GM23338 (cell line): ENCODE measurements at regions not wholly inside any gene's neighbourhood (a gene's known extent, or its start where the extent isn't known, plus 50 kb on each side); places are given as distances from the start of the nearest gene placed in this dataset.

Source experiments
- ATAC-seq: fragments of 200-7000 bp; cut with Tn5 transposase; 3 replicates; pipeline ENCODE4 v1.9.1; 2020
- DNase-seq: peaks from one replicate; pipeline ENCODE4 v3.0.0-alpha.2; 2015; ENCODE audit warnings: low spot score
- H2AFZ ChIP-seq: fragments of 200-600 bp; sonication (generic); 2 replicates; pipeline ENCODE4 v1.8.0; 2016; ENCODE audit warnings: antibody characterized with exemption, mild to moderate bottlenecking, moderate library complexity
- H3F3A ChIP-seq: fragments of 200-600 bp; sonication (generic); replicated peaks from 2 replicates; pipeline ENCODE4 v1.8.0; 2017; ENCODE audit warnings: antibody characterized with exemption, mixed run types, low read depth
- H3K27ac ChIP-seq: fragments of 200-600 bp; sonication (generic); 2 replicates; pipeline ENCODE4 v1.6.1; 2016; ENCODE audit warnings: low read depth
- H3K27me3 ChIP-seq: fragments of 200-600 bp; sonication (generic); 2 replicates; pipeline ENCODE4 v1.8.0; 2016; ENCODE audit warnings: mild to moderate bottlenecking, mixed run types, moderate library complexity; ENCODE audit not compliant: insufficient read depth
- H3K36me3 ChIP-seq: fragments of 200-600 bp; sonication (generic); 2 replicates; pipeline ENCODE4 v1.8.0; 2016; ENCODE audit warnings: mild to moderate bottlenecking; ENCODE audit not compliant: insufficient read depth
- H3K4me1 ChIP-seq: fragments of 200-600 bp; sonication (generic); 2 replicates; pipeline ENCODE4 v1.8.0; 2016; ENCODE audit warnings: mild to moderate bottlenecking, moderate library complexity; ENCODE audit not compliant: insufficient read depth
- H3K4me2 ChIP-seq: fragments of 200-600 bp; sonication (generic); 2 replicates; pipeline ENCODE4 v1.7.1; 2017; ENCODE audit warnings: mixed run types
- H3K4me3 ChIP-seq: fragments of 200-600 bp; sonication (generic); 2 replicates; pipeline ENCODE4 v1.6.1; 2016; ENCODE audit warnings: mixed run types
- H3K79me2 ChIP-seq: fragments of 200-600 bp; sonication (generic); replicated peaks from 2 replicates; pipeline ENCODE4 v1.8.0; 2017; ENCODE audit warnings: mild to moderate bottlenecking; ENCODE audit not compliant: insufficient read depth
- H3K9me2 ChIP-seq: fragments of 200-600 bp; sonication (generic); 2 replicates; pipeline ENCODE4 v1.8.0; 2017; ENCODE audit not compliant: insufficient read depth
- H4K20me1 ChIP-seq: fragments of 200-600 bp; sonication (generic); replicated peaks from 2 replicates; pipeline ENCODE4 v1.8.0; 2017; ENCODE audit warnings: mild to moderate bottlenecking; ENCODE audit not compliant: insufficient read depth
- H3K27ac Mint-ChIP-seq: 2 replicates; pipeline ENCODE4 v1.8.0; 2020; ENCODE audit warnings: inconsistent platforms, mild to moderate bottlenecking, moderate library complexity, mixed read lengths
- H3K27me3 Mint-ChIP-seq: 3 replicates; pipeline ENCODE4 v1.8.0; 2022; ENCODE audit warnings: low read depth, mild to moderate bottlenecking, moderate library complexity, mixed read lengths, inconsistent platforms; ENCODE audit not compliant: insufficient read depth, poor library complexity
- H3K36me3 Mint-ChIP-seq: 3 replicates; pipeline ENCODE4 v1.8.0; 2021; ENCODE audit warnings: low read depth, mild to moderate bottlenecking, inconsistent platforms, moderate library complexity, mixed read lengths
- H3K4me1 Mint-ChIP-seq: 3 replicates; pipeline ENCODE4 v1.8.0; 2020; ENCODE audit warnings: mild to moderate bottlenecking, inconsistent platforms, mixed read lengths
- H3K4me3 Mint-ChIP-seq: 3 replicates; pipeline ENCODE4 v1.8.0; 2021; ENCODE audit warnings: moderate library complexity, mild to moderate bottlenecking, inconsistent platforms, mixed read lengths
- H3K9me3 Mint-ChIP-seq: 3 replicates; pipeline ENCODE4 v1.8.0; 2020; ENCODE audit warnings: moderate library complexity, mild to moderate bottlenecking, inconsistent platforms, mixed read lengths
- CREB1 ChIP-seq: fragments of 250-450 bp; sonication (Bioruptor Pico); IDR thresholded peaks from 2 replicates; pipeline ENCODE4 v1.5.0; 2020; ENCODE audit warnings: low read depth, mild to moderate bottlenecking, moderate library complexity
- ETS1 ChIP-seq: IDR thresholded peaks from 2 replicates; pipeline ENCODE4 v1.6.1; 2016; ENCODE audit warnings: antibody characterized with exemption
- EZH2 ChIP-seq: fragments of 200-600 bp; sonication (generic); IDR thresholded peaks from one replicate; pipeline ENCODE4 v1.8.0; 2017; ENCODE audit warnings: antibody characterized with exemption, mild to moderate bottlenecking, low read depth; ENCODE audit not compliant: unreplicated experiment
- EZH2phosphoT487 ChIP-seq: fragments of 200-600 bp; sonication (generic); IDR thresholded peaks from one replicate; pipeline ENCODE4 v1.8.1; 2018; ENCODE audit warnings: antibody characterized with exemption; ENCODE audit not compliant: unreplicated experiment
- JUNB ChIP-seq: IDR thresholded peaks from one replicate; pipeline ENCODE4 v1.6.1; 2016; ENCODE audit warnings: antibody characterized with exemption; ENCODE audit not compliant: unreplicated experiment
- NANOG ChIP-seq: IDR thresholded peaks from 2 replicates; pipeline ENCODE4 v1.6.1; 2016; ENCODE audit warnings: antibody characterized with exemption, borderline replicate concordance
- POLR2AphosphoS5 ChIP-seq: IDR thresholded peaks from 2 replicates; pipeline ENCODE4 v1.6.1; 2016; ENCODE audit warnings: antibody characterized with exemption, low read depth
- REST ChIP-seq: IDR thresholded peaks from one replicate; pipeline ENCODE4 v1.6.1; 2018; ENCODE audit warnings: antibody characterized with exemption; ENCODE audit not compliant: unreplicated experiment
- STAT1 ChIP-seq: IDR thresholded peaks from one replicate; pipeline ENCODE4 v1.6.1; 2016; ENCODE audit warnings: antibody characterized with exemption; ENCODE audit not compliant: unreplicated experiment
- ZNF114 ChIP-seq: fragments of 250-450 bp; sonication (Bioruptor Pico); IDR thresholded peaks from 2 replicates; pipeline ENCODE4 v1.5.0; 2020; ENCODE audit warnings: mild to moderate bottlenecking, moderate library complexity
- ZNF331 ChIP-seq: fragments of 250-450 bp; sonication (Bioruptor Pico); IDR thresholded peaks from 2 replicates; pipeline ENCODE4 v1.5.0; 2020; ENCODE audit warnings: low read depth, mild to moderate bottlenecking, moderate library complexity
- TF ChIP-seq, protein P1 (sequence below), 2 experiments: fragments of 200-600 bp in 1 of 2; sonication (generic) in 1 of 2; conservative IDR thresholded peaks; 2 replicates each; pipeline versions ENCODE4 v1.5.1 to v1.6.1; 2016 to 2017; ENCODE audit warnings: antibody characterized with exemption in 2 of 2, low read depth in 2 of 2, mild to moderate bottlenecking in 2 of 2, moderate library complexity in 1 of 2

DNA sequence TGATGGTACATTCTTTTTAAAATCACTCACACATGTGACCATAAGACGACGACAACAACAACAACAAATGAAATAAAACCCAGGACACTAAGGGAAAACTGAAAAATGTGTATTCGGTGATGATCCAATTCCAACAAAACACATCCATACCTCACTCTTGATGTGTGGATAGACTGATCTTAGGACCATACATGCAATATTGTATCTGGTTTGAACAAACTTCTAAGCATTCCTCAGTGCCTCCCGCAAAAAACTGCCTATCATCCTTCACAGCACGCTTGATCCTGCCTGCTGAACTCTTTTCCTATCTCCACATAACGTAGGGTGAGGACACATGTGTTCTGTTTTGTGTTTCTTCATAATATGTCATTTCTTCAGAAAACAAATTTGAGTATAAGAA lies 415.2 kb downstream of the KCTD12 start:
- no peak for ATAC-seq
- no peaks in the 10 kb centered on the region for H3K27me3 Mint-ChIP-seq
- no peak for DNase-seq
- H4K20me1 ChIP-seq: no peaks in the 10 kb centered on the region
- no peaks in the 10 kb centered on the region; the same call in 2 of the 3 replicates for H3K9me3 Mint-ChIP-seq
- no peaks in the 10 kb centered on the region for H3K36me3 ChIP-seq
- no peaks in the 10 kb centered on the region for H3K27me3 ChIP-seq
- no peak overlapping the region for H3K4me3 Mint-ChIP-seq
- H3K4me1 ChIP-seq: peaks cover 25% of the 10 kb centered on the region
- H3K27ac ChIP-seq: no peak overlapping the region
- H3K4me3 ChIP-seq: no peak overlapping the region
- no peaks in the 10 kb centered on the region for H3K9me2 ChIP-seq
- H3F3A ChIP-seq: no peaks in the 10 kb centered on the region
- H3K4me2 ChIP-seq: no peak overlapping the region
- H2AFZ ChIP-seq: no peak overlapping the region; the same call in 1 of the 2 replicates
- H3K27ac Mint-ChIP-seq: no peak overlapping the region
- H3K79me2 ChIP-seq: no peaks in the 10 kb centered on the region
- peaks cover 14% of the 10 kb centered on the region for H3K4me1 Mint-ChIP-seq
- peak; percentile 42 for TF ChIP-seq POLR2AphosphoS5
- TF ChIP-seq STAT1: no peak
- no peak for TF ChIP-seq ZNF114 (CRISPR knock-in tag)
- TF ChIP-seq EZH2phosphoT487: no peak
- no peak for TF ChIP-seq ZNF331 (CRISPR knock-in tag)
- no peaks in the 10 kb centered on the region for H3K36me3 Mint-ChIP-seq

DNA sequence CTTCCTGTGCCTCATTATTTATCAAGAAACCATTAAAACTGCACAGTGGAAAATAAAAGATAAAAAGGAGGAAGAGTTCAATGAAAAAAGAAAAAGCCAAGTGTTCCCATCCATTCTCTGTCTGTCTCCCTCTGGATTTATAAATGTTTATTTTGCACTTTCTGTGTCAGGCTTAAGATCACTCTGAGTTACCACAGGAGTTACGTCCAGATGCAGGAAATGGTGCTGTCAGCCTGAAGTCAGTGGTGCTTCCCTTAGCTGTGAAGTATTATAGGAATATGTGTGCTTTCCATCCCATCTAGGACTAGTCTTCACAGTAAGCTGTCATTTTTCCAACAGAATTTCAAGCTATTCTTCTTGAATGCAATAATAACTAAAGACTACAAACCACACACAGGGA lies 420.2 kb downstream of the KCTD12 start:
- Histone ChIP-seq H2AFZ (no peak overlapping the region), H3F3A (no peaks in the 10 kb centered on the region), H3K4me1 (peaks cover 25% of the 10 kb centered on the region), H3K4me2 (no peak overlapping the region), H4K20me1 (no peaks in the 10 kb centered on the region), H3K4me3 (no peak overlapping the region), H3K36me3 (no peaks in the 10 kb centered on the region), H3K27ac (no peak overlapping the region), H3K79me2 (no peaks in the 10 kb centered on the region), H3K27me3 (no peaks in the 10 kb centered on the region), H3K9me2 (no peaks in the 10 kb centered on the region; the same call in 1 of the 2 replicates)
- Mint-ChIP-seq H3K36me3 (no peaks in the 10 kb centered on the region), H3K27ac (no peak overlapping the region), H3K4me3 (no peak overlapping the region), H3K27me3 (no peaks in the 10 kb centered on the region), H3K9me3 (no peaks in the 10 kb centered on the region; the same call in 2 of the 3 replicates), H3K4me1 (peaks cover 14% of the 10 kb centered on the region)
- DNase-seq (no peak), ATAC-seq (no peak)
- TF ChIP-seq REST (no peak), ETS1 (no peak), STAT1 (no peak), EZH2phosphoT487 (no peak), POLR2AphosphoS5 (no peak), ZNF114 (CRISPR knock-in tag) (no peak), CREB1 (no peak), ZNF331 (CRISPR knock-in tag) (no peak), JUNB (no peak), NANOG (no peak), EZH2 (no peak)
- TF ChIP-seq, protein P1, sequence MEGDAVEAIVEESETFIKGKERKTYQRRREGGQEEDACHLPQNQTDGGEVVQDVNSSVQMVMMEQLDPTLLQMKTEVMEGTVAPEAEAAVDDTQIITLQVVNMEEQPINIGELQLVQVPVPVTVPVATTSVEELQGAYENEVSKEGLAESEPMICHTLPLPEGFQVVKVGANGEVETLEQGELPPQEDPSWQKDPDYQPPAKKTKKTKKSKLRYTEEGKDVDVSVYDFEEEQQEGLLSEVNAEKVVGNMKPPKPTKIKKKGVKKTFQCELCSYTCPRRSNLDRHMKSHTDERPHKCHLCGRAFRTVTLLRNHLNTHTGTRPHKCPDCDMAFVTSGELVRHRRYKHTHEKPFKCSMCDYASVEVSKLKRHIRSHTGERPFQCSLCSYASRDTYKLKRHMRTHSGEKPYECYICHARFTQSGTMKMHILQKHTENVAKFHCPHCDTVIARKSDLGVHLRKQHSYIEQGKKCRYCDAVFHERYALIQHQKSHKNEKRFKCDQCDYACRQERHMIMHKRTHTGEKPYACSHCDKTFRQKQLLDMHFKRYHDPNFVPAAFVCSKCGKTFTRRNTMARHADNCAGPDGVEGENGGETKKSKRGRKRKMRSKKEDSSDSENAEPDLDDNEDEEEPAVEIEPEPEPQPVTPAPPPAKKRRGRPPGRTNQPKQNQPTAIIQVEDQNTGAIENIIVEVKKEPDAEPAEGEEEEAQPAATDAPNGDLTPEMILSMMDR (conservative IDR thresholded peaks at IDR 0.05; ENCODE audit: low read depth in 2 of 2): no peak
